ENCODE measurements at regions not wholly inside any gene's neighbourhood (a gene's known extent, or its start where the extent isn't known, plus 50 kb on each side); places are given as distances from the start of the nearest gene placed in this dataset.
"Not testable (repeated sequence)": the region's sequence is repeated elsewhere in the genome, so short reads cannot be mapped to it uniquely, and the experiment has no call there.

DNA sequence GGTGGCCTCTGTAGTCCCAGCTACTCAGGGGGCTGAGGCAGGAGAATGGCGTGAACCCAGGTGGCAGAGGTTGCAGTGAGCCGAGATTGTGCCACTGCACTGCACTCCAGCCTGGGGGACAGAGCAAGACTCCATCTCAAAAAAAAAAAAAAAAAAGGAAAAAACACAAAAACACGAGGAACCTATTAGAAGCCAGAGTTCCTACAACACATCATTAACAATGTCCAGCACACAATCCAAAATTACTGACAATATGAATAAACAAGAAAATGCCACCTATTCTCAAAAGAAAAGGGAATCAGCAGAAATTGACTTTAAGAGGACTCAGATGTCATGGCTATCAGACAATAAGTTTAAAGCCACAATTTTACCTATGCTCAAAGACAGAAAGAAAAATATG lies 57.3 kb upstream of the HS3ST3A1 start:
- H2AFZ ChIP-seq (ENCODE audit: low read length, unreplicated experiment); H3K79me2 ChIP-seq (ENCODE audit: control insufficient read depth, insufficient read depth, low read length, unreplicated experiment); H3K36me3 ChIP-seq (ENCODE audit: insufficient read depth, low read length); H3K4me1 ChIP-seq (ENCODE audit: control insufficient read depth, insufficient read depth, low read length, unreplicated experiment); H3K27me3 ChIP-seq (ENCODE audit: insufficient read depth, low read length); H3K27ac ChIP-seq (ENCODE audit: low read depth, low read length); H3K4me3 ChIP-seq (ENCODE audit: low read depth, low read length): not testable (repeated sequence)

DNA sequence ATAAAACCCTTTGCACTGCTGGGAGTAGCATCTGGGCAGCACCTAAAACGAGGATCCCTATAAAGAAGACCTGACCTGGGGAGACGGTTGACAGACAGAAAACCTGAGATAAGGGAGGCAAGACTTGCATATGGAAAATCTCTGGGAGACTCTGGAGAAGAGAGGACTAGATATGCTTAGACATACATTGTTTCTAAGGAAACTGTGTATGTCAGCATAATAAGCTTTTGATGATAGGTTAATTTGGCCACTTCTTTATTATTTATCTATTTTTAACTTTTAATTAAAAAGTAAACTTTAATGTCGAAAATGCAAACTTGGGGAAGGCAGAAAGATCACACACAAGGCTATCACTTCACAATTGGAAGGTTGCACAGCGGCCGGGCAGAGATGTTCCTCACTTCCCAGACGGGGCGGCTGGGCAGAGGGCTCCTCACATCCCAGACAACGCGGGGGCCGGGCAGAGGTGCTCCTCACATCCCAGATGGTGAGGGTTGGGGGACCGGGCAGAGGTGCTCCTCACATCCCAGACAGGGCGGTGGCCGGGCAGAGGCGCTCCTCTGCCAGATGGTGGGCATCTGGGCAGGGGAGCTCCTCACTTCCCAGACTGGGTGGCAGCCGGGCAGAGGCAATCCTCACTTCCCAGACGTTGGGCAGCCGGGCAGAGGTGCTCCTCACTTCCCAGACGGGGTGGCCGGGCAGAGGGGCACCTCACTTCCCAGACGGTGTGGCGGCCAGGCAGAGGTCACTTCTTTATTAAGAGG lies 64.3 kb upstream of the HS3ST3A1 start:
- H2AFZ ChIP-seq (ENCODE audit: low read length, unreplicated experiment): no peak overlapping the region
- no peaks in the 10 kb centered on the region for H3K4me1 ChIP-seq (ENCODE audit: control insufficient read depth, insufficient read depth, low read length, unreplicated experiment)
- H3K27ac ChIP-seq (ENCODE audit: low read depth, low read length): no peak overlapping the region
- H3K27me3 ChIP-seq (ENCODE audit: insufficient read depth, low read length): no peaks in the 10 kb centered on the region
- H3K4me3 ChIP-seq (ENCODE audit: low read depth, low read length): no peak overlapping the region
- no peaks in the 10 kb centered on the region for H3K79me2 ChIP-seq (ENCODE audit: control insufficient read depth, insufficient read depth, low read length, unreplicated experiment)
- no peaks in the 10 kb centered on the region for H3K36me3 ChIP-seq (ENCODE audit: insufficient read depth, low read length)

DNA sequence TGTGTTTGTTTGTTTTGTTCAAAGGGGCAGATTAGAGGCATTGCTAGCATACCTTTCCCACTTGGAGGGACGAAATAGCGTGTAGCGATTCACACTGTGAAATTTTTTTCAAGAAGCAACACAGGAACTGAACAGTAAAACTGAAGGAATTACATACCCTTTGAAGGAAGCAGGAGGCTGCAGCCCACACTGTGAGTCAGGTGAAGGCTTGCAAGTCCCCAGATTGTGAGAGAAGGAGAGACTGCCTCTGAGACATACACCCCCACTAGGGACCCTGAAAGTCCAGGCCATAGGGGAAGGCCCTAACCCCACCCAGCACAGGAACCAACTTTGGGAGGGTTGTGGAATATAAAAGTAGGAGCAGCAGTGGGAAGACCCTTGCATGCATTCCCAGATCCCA lies 69.6 kb upstream of the HS3ST3A1 start:
- Histone ChIP-seq H3K36me3 (ENCODE audit: insufficient read depth, low read length) (no peaks in the 10 kb centered on the region), H2AFZ (ENCODE audit: low read length, unreplicated experiment) (no peak overlapping the region), H3K4me3 (ENCODE audit: low read depth, low read length) (no peak overlapping the region), H3K79me2 (ENCODE audit: control insufficient read depth, insufficient read depth, low read length, unreplicated experiment) (no peaks in the 10 kb centered on the region), H3K27me3 (ENCODE audit: insufficient read depth, low read length) (no peaks in the 10 kb centered on the region), H3K4me1 (ENCODE audit: control insufficient read depth, insufficient read depth, low read length, unreplicated experiment) (no peaks in the 10 kb centered on the region), H3K27ac (ENCODE audit: low read depth, low read length) (no peak overlapping the region)

DNA sequence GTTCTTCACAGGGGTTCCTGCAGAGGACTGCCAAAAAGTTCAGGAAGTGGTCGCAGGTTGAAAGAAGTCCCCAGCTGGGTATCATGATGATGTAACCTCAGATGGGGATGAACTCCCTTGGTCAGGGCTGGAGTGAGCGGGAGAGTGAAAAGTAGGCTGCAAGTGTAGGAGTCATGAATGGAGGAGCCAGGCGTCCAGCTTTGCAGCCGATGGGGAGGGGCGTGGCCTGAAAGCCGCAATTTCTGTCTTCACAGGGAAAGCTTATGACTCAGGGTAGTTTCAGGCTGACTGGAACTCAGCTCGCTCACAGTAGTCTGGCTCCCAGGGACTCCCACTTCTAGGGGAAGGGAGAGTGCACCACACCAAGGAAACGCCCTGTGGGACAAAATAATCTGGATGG lies 70.0 kb upstream of the HS3ST3A1 start:
- Histone ChIP-seq H3K27me3 (ENCODE audit: insufficient read depth, low read length) (no peaks in the 10 kb centered on the region), H3K4me1 (ENCODE audit: control insufficient read depth, insufficient read depth, low read length, unreplicated experiment) (no peaks in the 10 kb centered on the region), H3K4me3 (ENCODE audit: low read depth, low read length) (no peak overlapping the region), H3K27ac (ENCODE audit: low read depth, low read length) (no peak overlapping the region), H3K79me2 (ENCODE audit: control insufficient read depth, insufficient read depth, low read length, unreplicated experiment) (no peaks in the 10 kb centered on the region), H3K36me3 (ENCODE audit: insufficient read depth, low read length) (no peaks in the 10 kb centered on the region), H2AFZ (ENCODE audit: low read length, unreplicated experiment) (no peak overlapping the region)

DNA sequence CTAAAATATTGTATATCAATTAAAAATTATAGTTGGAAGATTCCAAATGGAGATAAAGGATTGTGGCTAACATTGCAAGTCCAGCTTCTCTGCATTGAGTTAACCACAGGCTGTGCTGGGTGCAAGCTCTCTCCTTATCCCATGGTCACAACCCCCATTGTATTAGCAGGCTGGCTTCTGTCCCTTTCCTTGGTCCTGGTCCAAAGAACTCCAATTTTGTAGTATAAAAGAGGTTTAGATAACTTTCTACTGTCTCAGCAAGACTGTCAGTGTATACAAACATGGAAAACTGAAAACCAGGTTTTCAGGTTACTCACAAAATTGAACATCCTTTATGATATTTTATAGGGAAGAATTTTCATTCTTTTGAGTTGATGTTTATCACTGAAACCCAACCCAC lies 76.6 kb upstream of the HS3ST3A1 start:
- Histone ChIP-seq H3K79me2 (ENCODE audit: control insufficient read depth, insufficient read depth, low read length, unreplicated experiment) (no peaks in the 10 kb centered on the region), H3K27me3 (ENCODE audit: insufficient read depth, low read length) (no peaks in the 10 kb centered on the region), H3K36me3 (ENCODE audit: insufficient read depth, low read length) (no peaks in the 10 kb centered on the region), H3K4me1 (ENCODE audit: control insufficient read depth, insufficient read depth, low read length, unreplicated experiment) (no peaks in the 10 kb centered on the region), H3K4me3 (ENCODE audit: low read depth, low read length) (no peak overlapping the region), H2AFZ (ENCODE audit: low read length, unreplicated experiment) (no peak overlapping the region), H3K27ac (ENCODE audit: low read depth, low read length) (no peak overlapping the region)

DNA sequence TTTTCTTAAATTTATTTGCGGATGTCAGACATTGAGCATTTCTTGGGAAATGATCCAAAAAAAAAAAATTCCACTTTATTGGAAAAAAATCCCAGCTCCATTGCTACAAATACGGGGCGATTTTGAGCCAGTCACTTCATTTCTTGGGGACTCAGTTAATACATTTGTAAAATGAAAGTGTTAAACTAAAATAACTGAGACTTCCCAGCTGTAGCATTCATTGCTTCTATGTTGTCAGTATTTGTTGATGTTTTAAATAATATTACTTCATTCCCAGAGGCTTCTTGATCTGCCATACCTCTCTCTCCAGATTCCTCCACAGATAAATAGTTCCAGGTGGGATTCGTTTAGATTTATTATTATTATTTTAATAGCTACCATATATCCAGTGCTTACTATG lies 77.1 kb upstream of the HS3ST3A1 start:
- no peaks in the 10 kb centered on the region for H3K36me3 ChIP-seq (ENCODE audit: insufficient read depth, low read length)
- H3K4me1 ChIP-seq (ENCODE audit: control insufficient read depth, insufficient read depth, low read length, unreplicated experiment): no peaks in the 10 kb centered on the region
- H3K79me2 ChIP-seq (ENCODE audit: control insufficient read depth, insufficient read depth, low read length, unreplicated experiment): no peaks in the 10 kb centered on the region
- no peak overlapping the region for H3K4me3 ChIP-seq (ENCODE audit: low read depth, low read length)
- H3K27ac ChIP-seq (ENCODE audit: low read depth, low read length): no peak overlapping the region
- no peaks in the 10 kb centered on the region for H3K27me3 ChIP-seq (ENCODE audit: insufficient read depth, low read length)
- no peak overlapping the region for H2AFZ ChIP-seq (ENCODE audit: low read length, unreplicated experiment)

DNA sequence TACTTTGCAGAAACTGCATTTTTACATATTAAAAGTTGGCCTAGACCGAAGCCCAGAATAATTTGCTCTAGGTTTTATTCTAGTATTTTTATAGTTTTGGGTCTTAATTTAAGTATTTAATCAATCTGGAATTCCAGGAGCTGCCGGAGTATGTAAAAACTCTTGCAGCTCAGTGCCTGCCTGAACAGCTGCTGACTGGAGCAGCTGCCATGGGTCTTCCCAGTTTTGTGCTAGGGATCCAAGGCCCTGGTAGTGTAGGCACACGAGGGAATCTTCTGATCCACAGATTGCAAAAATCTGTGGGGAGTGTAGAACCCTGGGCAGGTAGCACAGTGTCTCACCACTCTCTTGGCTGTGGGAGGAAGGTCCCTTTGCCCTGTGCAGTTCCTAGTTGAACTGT lies 87.0 kb upstream of the HS3ST3A1 start:
- no peak overlapping the region for H2AFZ ChIP-seq (ENCODE audit: low read length, unreplicated experiment)
- no peaks in the 10 kb centered on the region for H3K4me1 ChIP-seq (ENCODE audit: control insufficient read depth, insufficient read depth, low read length, unreplicated experiment)
- no peaks in the 10 kb centered on the region for H3K27me3 ChIP-seq (ENCODE audit: insufficient read depth, low read length)
- no peaks in the 10 kb centered on the region for H3K36me3 ChIP-seq (ENCODE audit: insufficient read depth, low read length)
- no peak overlapping the region for H3K27ac ChIP-seq (ENCODE audit: low read depth, low read length)
- no peaks in the 10 kb centered on the region for H3K79me2 ChIP-seq (ENCODE audit: control insufficient read depth, insufficient read depth, low read length, unreplicated experiment)
- no peak overlapping the region for H3K4me3 ChIP-seq (ENCODE audit: low read depth, low read length)

DNA sequence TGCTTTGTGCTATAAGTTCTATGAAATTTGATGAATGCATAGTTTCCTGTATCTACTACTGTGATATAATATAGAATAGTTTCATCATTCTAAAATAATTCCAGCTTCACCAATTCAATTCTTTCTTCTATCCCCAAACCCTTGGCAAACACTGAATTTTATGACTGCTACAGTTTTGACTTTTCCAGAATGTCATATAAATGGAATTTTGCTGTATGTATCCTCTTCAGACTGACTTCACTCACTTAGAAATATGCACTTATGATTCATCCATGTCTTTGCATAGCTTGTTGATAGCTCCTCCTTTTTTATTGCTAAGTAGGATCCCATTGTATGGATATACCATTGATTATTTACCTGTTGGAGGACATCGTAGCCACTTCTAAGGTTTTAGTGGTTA lies 89.1 kb upstream of the HS3ST3A1 start:
- H3K79me2 ChIP-seq (ENCODE audit: control insufficient read depth, insufficient read depth, low read length, unreplicated experiment): no peaks in the 10 kb centered on the region
- no peak overlapping the region for H3K27ac ChIP-seq (ENCODE audit: low read depth, low read length)
- H3K27me3 ChIP-seq (ENCODE audit: insufficient read depth, low read length): no peaks in the 10 kb centered on the region
- no peaks in the 10 kb centered on the region for H3K36me3 ChIP-seq (ENCODE audit: insufficient read depth, low read length)
- H3K4me3 ChIP-seq (ENCODE audit: low read depth, low read length): no peak overlapping the region
- H3K4me1 ChIP-seq (ENCODE audit: control insufficient read depth, insufficient read depth, low read length, unreplicated experiment): no peaks in the 10 kb centered on the region
- no peak overlapping the region for H2AFZ ChIP-seq (ENCODE audit: low read length, unreplicated experiment)

DNA sequence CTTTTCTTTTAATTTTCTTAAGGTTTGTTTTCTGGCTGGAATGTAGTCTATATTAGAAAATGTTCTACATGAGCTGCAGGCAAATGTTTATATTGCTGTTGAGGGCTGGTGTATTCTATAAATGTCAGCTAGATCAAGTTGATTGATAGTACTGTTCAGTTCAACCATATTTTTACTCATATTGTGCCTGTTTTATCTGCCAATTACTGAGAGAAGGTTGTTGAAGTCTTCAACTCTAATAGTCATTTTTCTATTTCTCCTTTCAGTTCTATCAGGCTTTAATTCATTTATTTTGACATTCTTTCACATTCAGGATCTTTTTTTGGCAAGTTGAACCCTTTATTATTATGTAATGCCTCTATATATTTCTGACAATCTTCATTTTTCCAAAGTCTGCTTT lies 93.2 kb upstream of the HS3ST3A1 start:
- no peaks in the 10 kb centered on the region for H3K4me1 ChIP-seq (ENCODE audit: control insufficient read depth, insufficient read depth, low read length, unreplicated experiment)
- no peaks in the 10 kb centered on the region for H3K27me3 ChIP-seq (ENCODE audit: insufficient read depth, low read length)
- H3K4me3 ChIP-seq (ENCODE audit: low read depth, low read length): no peak overlapping the region
- H3K36me3 ChIP-seq (ENCODE audit: insufficient read depth, low read length): no peaks in the 10 kb centered on the region
- no peak overlapping the region for H2AFZ ChIP-seq (ENCODE audit: low read length, unreplicated experiment)
- no peak overlapping the region for H3K27ac ChIP-seq (ENCODE audit: low read depth, low read length)
- H3K79me2 ChIP-seq (ENCODE audit: control insufficient read depth, insufficient read depth, low read length, unreplicated experiment): no peaks in the 10 kb centered on the region

DNA sequence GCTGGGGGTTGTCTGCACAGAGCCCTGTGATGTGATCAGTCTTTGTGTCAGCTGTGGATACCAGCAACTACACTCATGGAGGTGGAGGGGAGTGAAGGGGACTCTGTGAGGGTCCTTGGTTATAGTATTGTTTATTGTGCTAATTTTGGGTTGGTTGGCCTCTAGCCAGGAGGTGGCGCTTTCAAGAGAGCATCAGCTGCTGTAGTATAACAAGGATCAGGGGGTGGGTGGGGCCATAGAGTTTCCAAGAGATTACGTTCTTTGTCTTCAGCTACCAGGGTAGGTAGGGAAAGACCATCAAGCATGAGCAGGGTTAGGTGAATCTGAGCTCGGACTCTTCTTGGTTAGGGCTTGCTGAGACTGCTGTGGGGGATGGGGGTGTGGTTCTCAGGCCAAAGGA lies 97.1 kb upstream of the HS3ST3A1 start:
- Histone ChIP-seq H3K27ac (ENCODE audit: low read depth, low read length) (no peak overlapping the region), H3K27me3 (ENCODE audit: insufficient read depth, low read length) (no peaks in the 10 kb centered on the region), H3K36me3 (ENCODE audit: insufficient read depth, low read length) (no peaks in the 10 kb centered on the region), H3K4me3 (ENCODE audit: low read depth, low read length) (no peak overlapping the region), H3K4me1 (ENCODE audit: control insufficient read depth, insufficient read depth, low read length, unreplicated experiment) (no peaks in the 10 kb centered on the region), H2AFZ (ENCODE audit: low read length, unreplicated experiment) (no peak overlapping the region), H3K79me2 (ENCODE audit: control insufficient read depth, insufficient read depth, low read length, unreplicated experiment) (no peaks in the 10 kb centered on the region)

DNA sequence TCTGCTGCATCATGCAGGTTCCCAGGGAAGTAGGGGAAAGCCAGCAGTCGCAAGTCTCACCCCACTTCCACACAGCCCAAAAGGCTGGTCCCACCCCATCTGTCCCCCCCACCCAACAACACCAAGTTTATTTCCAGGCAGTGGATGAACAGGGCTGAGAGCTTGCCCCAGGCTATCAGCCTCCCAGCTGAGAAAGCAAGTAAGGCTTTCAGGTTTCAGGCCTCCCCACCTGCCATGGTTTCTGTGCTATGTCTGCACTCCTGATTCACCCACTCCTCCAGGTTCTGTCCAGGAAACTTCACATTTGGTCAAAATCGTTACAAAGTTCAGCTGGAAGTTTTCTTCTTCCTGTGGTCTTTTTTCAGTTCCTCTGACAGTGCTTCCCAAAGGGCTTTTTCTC lies 97.5 kb upstream of the HS3ST3A1 start:
- Histone ChIP-seq H3K79me2 (ENCODE audit: control insufficient read depth, insufficient read depth, low read length, unreplicated experiment) (no peaks in the 10 kb centered on the region), H3K4me3 (ENCODE audit: low read depth, low read length) (no peak overlapping the region), H3K4me1 (ENCODE audit: control insufficient read depth, insufficient read depth, low read length, unreplicated experiment) (no peaks in the 10 kb centered on the region), H2AFZ (ENCODE audit: low read length, unreplicated experiment) (no peak overlapping the region), H3K27me3 (ENCODE audit: insufficient read depth, low read length) (no peaks in the 10 kb centered on the region), H3K27ac (ENCODE audit: low read depth, low read length) (no peak overlapping the region), H3K36me3 (ENCODE audit: insufficient read depth, low read length) (no peaks in the 10 kb centered on the region)

Measured in ACC112 (cell line).